GM21381 (cell line): ENCODE measurements at regions not wholly inside any gene's neighbourhood (a gene's known extent, or its start where the extent isn't known, plus 50 kb on each side); places are given as distances from the start of the nearest gene placed in this dataset.

Experiments used
- ATAC-seq: cut with Tn5 transposase; IDR thresholded peaks from one replicate; pipeline ENCODE4 v1.9.1; 2021; ENCODE audit warnings: mild to moderate bottlenecking, moderate library complexity; ENCODE audit not compliant: unreplicated experiment

DNA sequence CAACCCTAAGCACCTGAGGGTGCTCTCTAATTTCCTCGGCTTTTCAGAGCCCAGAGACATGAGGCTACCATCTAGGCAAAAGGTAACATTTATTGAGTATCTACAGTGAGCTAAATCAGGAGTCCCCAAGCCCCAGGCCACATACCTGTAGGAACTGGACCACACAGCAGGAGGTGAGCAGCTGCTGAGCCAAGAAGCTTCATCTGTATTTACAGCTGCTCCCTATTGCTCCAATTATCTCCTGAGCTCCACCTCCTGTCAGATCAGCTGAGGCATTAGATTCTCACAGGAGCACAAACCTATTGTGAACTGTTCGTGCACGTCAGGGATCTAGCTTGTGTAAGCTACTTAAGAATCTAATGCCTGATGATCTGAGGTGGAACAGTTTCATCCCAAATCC lies 70.2 kb downstream of the RND3 start:
- no peak for ATAC-seq

- no peak for ATAC-seq
Observed at GRCh38 chr2:150415022-150415421, 72.4 kb downstream of the RND3 start.

DNA sequence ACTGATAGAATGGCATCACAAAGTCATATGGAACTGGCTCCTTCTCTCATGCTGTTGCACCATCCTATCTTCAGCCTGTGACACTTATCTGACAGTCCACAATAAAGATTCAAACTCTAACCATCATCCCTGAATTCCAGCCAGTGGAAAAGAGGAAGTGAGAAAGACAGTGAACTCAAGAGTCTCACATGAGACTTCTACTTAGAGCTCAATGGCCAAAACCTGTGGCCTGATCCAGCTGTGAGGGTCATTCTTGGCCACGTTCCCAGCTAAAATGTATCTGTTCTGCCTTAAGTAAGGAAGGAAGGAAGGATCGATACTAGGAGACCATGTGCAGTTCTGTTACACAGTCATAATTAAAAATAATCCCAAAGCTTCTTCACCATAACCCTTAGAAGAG lies 73.6 kb downstream of the RND3 start:
- ATAC-seq, result no peak

GRCh38 chr2:150413366-150413765 lies 74.1 kb downstream of the RND3 start:
- no peak for ATAC-seq

- no peak for ATAC-seq
Observed at GRCh38 chr2:150410809-150411208, 76.7 kb downstream of the RND3 start.

DNA sequence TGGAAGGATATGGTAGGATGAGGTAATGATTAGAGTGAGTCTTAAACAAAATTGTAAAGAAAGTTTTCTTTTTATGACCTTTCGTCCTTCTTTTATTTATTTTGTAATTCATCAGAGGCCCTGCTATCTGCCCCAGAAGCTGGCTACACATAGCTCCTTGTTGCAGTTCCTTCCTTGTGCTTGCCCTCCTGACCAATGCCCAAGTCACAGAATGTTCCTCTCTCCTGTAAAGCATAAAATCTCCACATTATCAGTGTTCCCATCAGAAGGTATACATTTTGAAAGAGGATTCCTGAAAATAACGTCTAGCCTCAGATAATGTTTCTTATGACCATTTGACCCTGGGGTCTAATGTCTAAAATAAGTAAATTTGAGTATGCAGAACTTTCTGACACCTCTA lies 78.3 kb downstream of the RND3 start:
- ATAC-seq, result no peak

GRCh38 chr2:150404147-150404546 lies 83.3 kb downstream of the RND3 start:
- ATAC-seq, result no peak

DNA sequence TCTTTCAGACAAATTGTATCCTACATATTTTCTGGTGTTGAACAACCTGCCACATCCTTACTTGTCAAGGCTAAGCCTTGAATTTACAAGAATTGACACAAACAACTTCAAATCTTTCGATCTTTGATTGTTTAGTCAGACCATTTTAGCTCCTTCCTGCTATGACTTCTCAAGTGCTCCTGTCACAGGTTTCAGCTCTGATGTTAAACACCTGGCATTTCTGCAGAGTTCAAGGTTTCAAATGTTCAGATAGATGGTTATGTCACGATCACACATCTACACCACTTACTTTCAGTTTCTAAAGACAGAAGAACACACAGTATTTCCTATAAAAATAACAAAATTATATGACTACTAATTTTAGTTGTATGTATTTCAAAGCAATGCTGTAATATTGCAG lies 84.0 kb downstream of the RND3 start:
- peak; percentile 91 for ATAC-seq

DNA sequence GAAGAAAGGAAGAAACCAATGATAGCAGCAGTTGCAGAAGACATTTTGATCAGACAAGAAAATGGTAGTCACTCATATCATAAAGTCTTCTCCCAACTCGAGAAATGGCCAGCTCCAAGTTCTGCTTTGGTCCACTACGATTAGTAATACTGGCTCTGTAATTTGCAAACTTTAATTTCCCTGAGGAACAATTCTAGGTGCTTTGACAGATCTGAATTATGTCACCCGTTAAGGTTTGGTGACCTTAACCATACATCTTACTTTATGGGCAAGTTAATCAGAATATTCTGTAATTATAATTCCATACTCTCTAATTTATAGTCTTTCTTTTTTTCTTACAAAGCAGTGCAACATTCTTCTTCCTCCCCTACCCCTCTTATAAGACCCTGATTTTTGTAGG lies 84.5 kb downstream of the RND3 start:
- no peak for ATAC-seq

DNA sequence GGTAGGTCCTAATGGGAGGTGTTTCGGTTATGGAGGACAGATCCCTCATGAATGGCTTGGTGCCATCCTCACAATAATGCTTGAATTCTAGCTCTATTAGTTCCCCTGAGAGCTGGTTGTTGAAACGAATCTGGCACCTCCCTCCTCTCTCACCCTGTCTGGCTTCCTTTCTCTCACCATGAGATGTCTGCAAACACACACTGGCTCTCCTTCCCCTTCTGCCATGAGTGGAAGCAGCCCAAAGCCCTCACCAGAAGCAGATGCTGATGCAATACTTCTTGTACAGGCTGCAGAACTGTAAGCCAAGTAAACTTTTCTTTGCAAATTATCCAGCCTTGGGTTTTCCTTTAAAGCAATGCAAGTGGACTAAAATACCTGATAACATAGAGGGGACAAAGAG lies 86.6 kb downstream of the RND3 start:
- no peak for ATAC-seq

DNA sequence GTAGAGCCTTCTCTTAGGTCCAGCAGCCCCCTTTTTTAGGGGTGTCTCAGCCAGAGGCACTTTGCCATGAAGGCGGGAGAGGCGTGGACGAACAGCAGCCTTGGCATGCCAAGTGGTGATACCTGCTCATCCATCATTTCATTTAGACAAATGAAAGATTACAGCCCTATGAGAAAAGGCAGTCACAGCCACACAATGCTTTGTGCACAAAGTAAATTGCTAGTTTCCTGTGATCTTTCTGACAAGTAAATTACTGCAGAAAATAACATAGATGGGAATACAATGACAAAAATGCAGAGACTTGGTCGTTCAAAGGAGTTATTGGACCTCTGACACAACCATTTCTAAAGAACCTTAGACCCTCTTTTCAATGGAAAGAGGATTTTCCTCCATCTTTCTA lies 94.9 kb downstream of the RND3 start:
- ATAC-seq, result no peak

- no peak for ATAC-seq
Observed at GRCh38 chr2:150391779-150392178, 95.7 kb downstream of the RND3 start.

DNA sequence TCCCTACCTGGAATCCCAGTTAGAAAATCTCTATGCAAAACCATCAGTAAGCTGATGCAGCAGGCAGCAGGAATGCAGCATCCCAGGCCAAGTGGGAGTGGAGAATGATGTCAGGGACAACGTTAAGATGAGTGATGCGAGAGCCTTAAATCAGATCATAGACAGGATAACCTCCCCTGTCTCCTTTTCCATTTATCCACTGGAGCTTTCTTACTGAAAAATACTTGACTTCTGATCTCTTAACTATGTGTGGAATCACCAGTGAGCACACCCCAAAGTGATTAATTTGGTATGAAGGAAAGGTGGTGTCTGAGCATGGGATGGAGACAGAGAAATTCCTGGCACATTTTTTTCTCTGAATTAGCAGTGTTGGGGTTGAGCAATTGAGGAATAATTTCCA lies 98.0 kb downstream of the RND3 start:
- no peak for ATAC-seq

DNA sequence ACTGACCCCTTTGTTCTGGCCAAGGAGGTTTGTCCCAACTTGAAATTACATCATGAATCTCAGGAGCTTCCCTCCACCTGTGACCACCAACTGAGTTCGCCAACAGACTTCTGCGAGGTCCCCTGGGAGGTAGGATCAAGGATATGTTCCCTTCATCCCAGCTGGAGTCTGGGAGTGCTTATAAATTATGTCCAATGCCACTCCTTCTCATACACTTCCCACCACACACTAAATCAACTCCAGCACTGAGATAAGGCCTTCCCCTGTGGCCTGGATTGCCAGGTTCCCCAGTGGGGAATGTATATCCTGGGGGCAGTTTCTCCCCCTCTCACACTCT lies 99.2 kb downstream of the RND3 start:
- ATAC-seq, result no peak

DNA sequence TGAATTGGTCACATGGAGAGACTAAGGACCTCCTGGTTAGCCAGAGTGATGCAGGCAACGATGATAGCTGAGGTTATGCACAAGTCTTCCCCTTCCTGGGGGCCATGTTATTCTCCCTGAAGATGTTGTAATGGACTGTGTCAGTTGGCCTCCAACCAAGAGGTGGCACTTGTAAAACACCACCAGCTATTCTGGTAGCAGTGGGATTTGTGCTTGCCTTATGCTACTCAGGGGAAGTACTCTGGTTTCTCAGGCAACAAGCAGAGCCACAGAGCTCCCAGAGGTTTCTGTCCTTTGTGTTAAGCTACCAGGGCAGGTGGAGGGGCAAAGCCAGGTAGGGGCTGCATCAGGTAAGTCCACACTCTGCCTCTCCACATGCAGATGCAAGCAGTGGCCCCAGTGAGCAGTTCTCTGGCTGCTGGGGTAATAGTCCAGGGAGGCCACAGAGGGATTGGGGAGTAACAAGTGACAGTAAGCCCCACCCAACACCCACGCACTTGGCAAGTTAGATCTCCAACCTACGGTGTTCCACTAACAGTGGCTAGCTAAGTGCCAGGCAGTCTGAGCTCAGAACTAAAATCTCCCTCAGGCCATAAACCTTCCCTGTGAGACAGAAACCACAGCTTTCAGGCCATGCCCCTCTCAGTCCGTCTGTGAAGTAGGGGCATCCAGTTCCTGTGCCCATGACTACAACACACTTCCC lies 99.7 kb downstream of the RND3 start:
- no peak for ATAC-seq

GRCh38 chr2:150385211-150385610 lies 102.3 kb downstream of the RND3 start:
- no peak for ATAC-seq

DNA sequence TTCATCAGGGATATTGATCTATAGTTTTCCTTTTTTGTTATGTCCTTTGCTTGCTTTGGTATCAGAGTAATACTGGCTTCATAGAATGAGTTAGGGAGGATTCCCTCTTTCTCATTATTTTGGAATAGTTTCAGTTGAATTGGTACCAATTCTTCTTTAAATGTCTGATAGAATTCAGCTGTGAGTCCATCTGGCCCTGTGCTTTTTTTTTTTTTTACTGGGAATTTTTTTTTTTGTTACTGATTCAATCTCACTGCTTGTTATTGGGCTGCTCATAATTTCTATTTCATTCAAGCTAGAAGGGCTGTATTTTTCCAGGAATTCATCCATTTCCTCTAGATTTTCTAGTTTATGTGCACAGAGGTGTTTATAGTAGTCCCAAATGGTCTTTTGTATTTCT lies 103.9 kb downstream of the RND3 start:
- no peak for ATAC-seq

- ATAC-seq, result no peak
Observed at GRCh38 chr2:150379166-150379565, 108.3 kb downstream of the RND3 start.

- ATAC-seq, result no peak
Observed at GRCh38 chr2:150378686-150379085, 108.8 kb downstream of the RND3 start.

GRCh38 chr2:150376553-150377335 lies 110.7 kb downstream of the RND3 start:
- no peak for ATAC-seq

GRCh38 chr2:150375333-150375732 lies 112.1 kb downstream of the RND3 start:
- no peak for ATAC-seq

DNA sequence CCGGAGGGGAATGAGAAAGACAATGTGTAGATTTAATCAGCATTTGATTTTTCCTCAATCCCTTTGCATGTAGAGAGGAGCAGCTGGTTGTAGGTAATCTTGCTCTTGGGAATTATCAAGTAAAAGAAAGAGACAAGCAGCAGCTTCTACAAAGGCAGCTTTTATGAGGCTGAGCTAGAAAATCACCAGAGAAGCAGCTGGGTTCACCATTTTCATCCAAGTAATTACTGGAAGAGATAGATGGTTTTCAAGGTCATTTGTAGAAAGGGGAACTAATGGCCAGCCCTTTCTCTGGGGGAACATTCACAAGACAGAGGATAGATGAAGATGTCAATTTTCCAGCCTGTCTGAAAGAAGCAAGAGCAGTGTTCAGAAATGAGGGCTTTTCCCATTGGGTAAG lies 113.0 kb downstream of the RND3 start:
- ATAC-seq, result no peak

DNA sequence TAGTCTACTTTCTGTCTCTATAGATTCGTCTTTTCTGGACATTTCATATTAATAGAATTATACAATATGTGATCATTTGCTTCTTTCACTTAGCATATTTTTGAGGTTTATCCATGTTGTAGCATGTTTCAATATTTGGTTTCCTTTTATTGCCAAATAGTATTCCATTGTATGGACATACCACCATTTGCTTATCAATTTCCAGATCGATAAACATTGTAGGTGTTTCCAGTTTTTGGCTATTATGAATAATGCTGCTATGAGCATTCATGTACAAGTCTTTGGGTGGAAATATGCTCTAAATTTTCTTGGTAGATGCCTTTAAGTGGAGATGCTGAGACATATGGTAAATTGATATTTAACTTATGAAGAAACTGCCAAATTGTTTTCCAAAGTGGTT lies 114.1 kb downstream of the RND3 start:
- ATAC-seq, result no peak
